ENCODE measurements at regions not wholly inside any gene's neighbourhood (a gene's known extent, or its start where the extent isn't known, plus 50 kb on each side); places are given as distances from the start of the nearest gene placed in this dataset.

DNA sequence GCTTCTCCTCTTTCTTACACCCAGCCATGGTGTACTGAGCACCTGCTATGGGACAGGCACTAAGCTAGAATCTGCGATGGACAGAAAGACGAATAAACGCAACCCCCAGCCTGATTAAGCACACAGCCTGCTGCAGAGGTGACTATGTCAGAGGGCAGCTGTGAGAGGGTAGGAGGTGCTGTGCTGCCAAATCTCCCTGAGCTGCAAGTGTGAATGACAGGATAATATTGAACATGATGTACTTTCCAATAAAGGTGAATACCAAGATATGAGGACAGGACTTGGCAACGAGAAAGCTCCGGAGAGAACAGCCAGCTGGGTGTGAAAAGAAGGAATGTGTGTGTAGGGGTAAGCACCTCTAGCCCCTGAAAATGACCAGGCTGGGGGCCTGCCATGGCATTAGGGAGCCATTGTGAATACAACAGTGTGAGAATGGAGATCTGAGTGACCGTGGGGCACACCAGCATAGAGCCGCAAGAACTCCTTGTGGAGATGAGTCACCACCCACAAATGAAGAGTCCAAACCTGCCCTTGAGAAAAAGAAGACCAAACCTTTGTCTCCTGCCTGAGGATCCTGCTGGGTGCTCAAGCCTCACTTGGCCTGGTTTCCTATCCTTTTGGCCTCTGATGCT is 83.0 kb upstream of the ATF3 start:
- no peak for TF ChIP-seq CTCF (conservative IDR thresholded peaks at IDR 0.05; ENCODE audit: low read length)
- TF ChIP-seq EZH2phosphoT487 (IDR thresholded peaks at IDR 0.05; ENCODE audit: borderline replicate concordance), result no peak

All from Loucy (cell line).